ENCODE measurements at regions not wholly inside any gene's neighbourhood (a gene's known extent, or its start where the extent isn't known, plus 50 kb on each side); places are given as distances from the start of the nearest gene placed in this dataset.

- H3K27me3 ChIP-seq: peaks cover 0 to 16% (median 4%) of the 10 kb centered on the region in 9 donors
- intact Hi-C loops (cut with DNase I): no loop called here
- 92 to 99% (median 96%) methylated on average over 12 of the region's 12 CpGs for WGBS, 4 donors
- H3K9me3 ChIP-seq: peaks cover 0 to 2% (median 0%) of the 10 kb centered on the region in 12 donors
- H3K27ac ChIP-seq: peak overlapping the region in 1 of 12 donors; percentile 52
- H3K36me3 ChIP-seq: no peaks in the 10 kb centered on the region
- ATAC-seq (no peak), DNase-seq (no peak)
- peaks cover 0 to 25% (median 3%) of the 10 kb centered on the region in 12 donors for H3K4me1 ChIP-seq
- no peak overlapping the region for H3K4me3 ChIP-seq
- no peak for TF ChIP-seq POLR2A (IDR thresholded peaks at IDR 0.05)
- TF ChIP-seq, protein P1, sequence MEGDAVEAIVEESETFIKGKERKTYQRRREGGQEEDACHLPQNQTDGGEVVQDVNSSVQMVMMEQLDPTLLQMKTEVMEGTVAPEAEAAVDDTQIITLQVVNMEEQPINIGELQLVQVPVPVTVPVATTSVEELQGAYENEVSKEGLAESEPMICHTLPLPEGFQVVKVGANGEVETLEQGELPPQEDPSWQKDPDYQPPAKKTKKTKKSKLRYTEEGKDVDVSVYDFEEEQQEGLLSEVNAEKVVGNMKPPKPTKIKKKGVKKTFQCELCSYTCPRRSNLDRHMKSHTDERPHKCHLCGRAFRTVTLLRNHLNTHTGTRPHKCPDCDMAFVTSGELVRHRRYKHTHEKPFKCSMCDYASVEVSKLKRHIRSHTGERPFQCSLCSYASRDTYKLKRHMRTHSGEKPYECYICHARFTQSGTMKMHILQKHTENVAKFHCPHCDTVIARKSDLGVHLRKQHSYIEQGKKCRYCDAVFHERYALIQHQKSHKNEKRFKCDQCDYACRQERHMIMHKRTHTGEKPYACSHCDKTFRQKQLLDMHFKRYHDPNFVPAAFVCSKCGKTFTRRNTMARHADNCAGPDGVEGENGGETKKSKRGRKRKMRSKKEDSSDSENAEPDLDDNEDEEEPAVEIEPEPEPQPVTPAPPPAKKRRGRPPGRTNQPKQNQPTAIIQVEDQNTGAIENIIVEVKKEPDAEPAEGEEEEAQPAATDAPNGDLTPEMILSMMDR (IDR thresholded peaks at IDR 0.05): no peak
Measured at GRCh38 chr6:170018422-170018935, 267.1 kb downstream of the ERMARD start.

DNA sequence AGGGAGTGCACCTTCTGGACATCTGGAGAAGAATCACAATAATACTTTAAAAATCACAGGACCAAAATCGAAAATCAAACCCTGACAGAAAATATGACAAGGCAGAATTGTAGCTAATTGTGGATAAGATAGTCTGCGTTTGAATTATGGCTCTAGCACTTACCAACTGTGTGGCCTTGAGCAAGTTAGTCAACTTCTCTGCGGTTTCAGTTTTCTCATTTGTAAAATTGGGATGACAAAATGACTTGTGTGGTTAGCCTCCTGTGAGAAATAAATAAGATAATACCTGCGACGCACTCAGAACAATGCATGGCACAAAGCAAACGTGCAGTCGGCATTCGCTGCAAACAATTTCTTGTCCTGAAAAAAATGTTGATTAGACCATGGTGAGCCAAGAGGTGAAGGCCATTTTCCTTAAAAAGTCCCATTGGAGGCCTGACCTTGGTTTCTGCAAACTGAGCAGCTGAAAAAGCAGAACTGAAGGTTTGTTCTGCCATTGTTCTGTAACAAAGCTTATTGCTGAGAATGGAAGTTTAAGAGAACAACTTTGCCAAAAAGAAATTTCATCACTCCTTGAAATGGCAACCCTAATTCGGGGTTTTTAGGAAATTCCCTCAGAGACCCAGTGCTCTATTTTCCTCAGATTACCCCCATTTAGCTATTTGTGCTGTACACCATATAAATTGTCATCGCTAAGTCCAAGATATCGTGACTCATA lies 266.3 kb downstream of the ERMARD start:
- peaks cover 0 to 6% (median 0%) of the 10 kb centered on the region in 12 donors for H3K9me3 ChIP-seq
- H3K36me3 ChIP-seq: no peaks in the 10 kb centered on the region
- no peak for DNase-seq
- peak overlapping the region in 1 of 12 donors; percentile 52 for H3K27ac ChIP-seq
- no peak for ATAC-seq
- TF ChIP-seq, protein P1 (IDR thresholded peaks at IDR 0.05): no peak
- TF ChIP-seq POLR2A (IDR thresholded peaks at IDR 0.05): no peak
- WGBS, 4 donors: 88 to 94% (median 91%) methylated on average over 11 of the region's 11 CpGs
- H3K4me3 ChIP-seq: no peak overlapping the region
- peaks cover 0 to 8% (median 0%) of the 10 kb centered on the region in 9 donors for H3K27me3 ChIP-seq
- peaks cover 0 to 19% (median under 1%) of the 10 kb centered on the region in 12 donors for H3K4me1 ChIP-seq
- intact Hi-C loops (cut with DNase I): no loop called here

GRCh38 chr6:170013815-170014214 lies 262.4 kb downstream of the ERMARD start:
- Histone ChIP-seq H3K4me1 (peaks cover 0 to 38% (median 16%) of the 10 kb centered on the region in 12 donors), H3K4me3 (no peak overlapping the region), H3K36me3 (no peaks in the 10 kb centered on the region), H3K27ac (no peak overlapping the region), H3K9me3 (peaks cover 0 to 6% (median 0%) of the 10 kb centered on the region in 12 donors), H3K27me3 (peaks cover 0 to 4% (median 0%) of the 10 kb centered on the region in 9 donors)
- ATAC-seq (no peak), DNase-seq (no peak)
- no peak for TF ChIP-seq POLR2A (IDR thresholded peaks at IDR 0.05)
- TF ChIP-seq, protein P1 (IDR thresholded peaks at IDR 0.05): no peak
- intact Hi-C loops (cut with DNase I): no loop called here
- 92 to 96% (median 94%) methylated on average over 2 of the region's 2 CpGs for WGBS, 4 donors

DNA sequence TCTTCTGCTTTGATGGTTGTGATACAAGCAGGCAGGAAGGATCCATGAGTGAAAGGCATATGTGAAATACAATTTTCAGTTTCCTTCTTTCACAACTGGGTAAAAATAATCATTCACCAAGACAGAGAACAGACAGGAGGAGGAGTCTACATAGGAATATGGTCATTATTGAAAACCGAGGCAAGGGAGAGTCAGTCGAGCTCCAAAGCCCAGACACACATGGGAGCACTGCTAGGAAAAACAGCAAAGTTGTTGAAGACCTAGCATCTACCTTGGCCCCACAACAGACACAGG lies 260.6 kb downstream of the ERMARD start:
- ATAC-seq (no peak), DNase-seq (no peak)
- 75 to 100% (median 85%) methylated on average over 2 of the region's 2 CpGs for WGBS, 4 donors
- Histone ChIP-seq H3K27ac (peak overlapping the region in 6 of 12 donors; percentile 43 to 86 (median 71)), H3K27me3 (peaks cover 0 to 4% (median 0%) of the 10 kb centered on the region in 9 donors), H3K36me3 (no peaks in the 10 kb centered on the region), H3K9me3 (peaks cover 0 to 6% (median 0%) of the 10 kb centered on the region in 12 donors), H3K4me1 (peaks cover 0 to 24% (median 16%) of the 10 kb centered on the region in 12 donors), H3K4me3 (no peak overlapping the region)
- no peak for TF ChIP-seq POLR2A (IDR thresholded peaks at IDR 0.05)
- TF ChIP-seq, protein P1 (IDR thresholded peaks at IDR 0.05): no peak
- intact Hi-C loops (cut with DNase I): no loop called here
